HL-60 (cell line): ENCODE measurements at regions not wholly inside any gene's neighbourhood (a gene's known extent, or its start where the extent isn't known, plus 50 kb on each side); places are given as distances from the start of the nearest gene placed in this dataset.

Experiments used
- CTCF ChIP-seq: IDR thresholded peaks from one replicate; pipeline ENCODE4 v1.5.1; 2011; ENCODE audit warnings: low read length, control low read depth, inconsistent platforms; ENCODE audit not compliant: insufficient read depth
- POLR2AphosphoS5 ChIP-seq: IDR thresholded peaks from 2 replicates; pipeline ENCODE4 v1.6.1; 2012; ENCODE audit warnings: low read depth
- REST ChIP-seq: IDR thresholded peaks from 2 replicates; pipeline ENCODE4 v1.6.1; 2012; ENCODE audit warnings: low read depth; ENCODE audit not compliant: insufficient replicate concordance

GRCh38 chr2:116088236-116088635, 1645.8 kb downstream of the DPP10 start:
- TF ChIP-seq POLR2AphosphoS5 (no peak), CTCF (no peak), REST (no peak)
